ENCODE measurements at regions not wholly inside any gene's neighbourhood (a gene's known extent, or its start where the extent isn't known, plus 50 kb on each side); places are given as distances from the start of the nearest gene placed in this dataset.

- no peak for DNase-seq
Measured at GRCh38 chr1:117812869-117813511, 116.4 kb downstream of the GDAP2 start.

All from stimulated activated naive CD4-positive, alpha-beta T cell (primary cell).